NCI-H510A (cell line): ENCODE measurements at regions not wholly inside any gene's neighbourhood (a gene's known extent, or its start where the extent isn't known, plus 50 kb on each side); places are given as distances from the start of the nearest gene placed in this dataset.
"Not testable (repeated sequence)": the region's sequence is repeated elsewhere in the genome, so short reads cannot be mapped to it uniquely, and the experiment has no call there.

Experiments
- DNase-seq: peaks from one replicate; lab custom pipeline; 2025; lab: John Stamatoyannopoulos, UW

DNA sequence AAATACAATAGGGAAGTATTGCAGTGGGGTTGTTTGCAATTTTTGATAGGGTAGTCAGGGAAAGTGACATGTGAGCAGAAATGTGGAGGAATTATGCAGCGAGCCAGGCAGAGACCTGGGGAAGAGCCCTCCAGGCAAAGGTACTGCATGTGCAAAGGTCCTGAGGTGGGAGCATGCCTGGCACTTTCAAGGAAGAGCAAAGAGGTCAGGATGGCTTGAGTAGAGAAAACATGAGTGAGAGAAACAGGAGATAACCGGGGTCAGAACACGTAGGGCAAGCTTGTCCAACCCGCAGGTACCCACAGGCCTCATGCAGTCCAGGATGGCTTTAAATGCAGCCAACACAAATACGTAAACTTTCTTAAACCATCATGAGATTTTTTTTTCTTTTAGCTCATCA lies 71.0 kb downstream of the COQ2 start:
- DNase-seq = no peak

GRCh38 chr4:83212041-83212851 lies 72.4 kb downstream of the COQ2 start:
- DNase-seq = no peak

- DNase-seq = no peak
These were observed 75.2 kb downstream of the COQ2 start for GRCh38 chr4:83209419-83209818.

- DNase-seq = no peak
These were observed 75.9 kb downstream of the COQ2 start for GRCh38 chr4:83208371-83209365.

- DNase-seq = no peak
These were observed 77.0 kb downstream of the COQ2 start for GRCh38 chr4:83207497-83208101.

- no peak for DNase-seq
These were observed 78.8 kb downstream of the COQ2 start for GRCh38 chr4:83205760-83206159.

- DNase-seq = no peak
These were observed 79.9 kb downstream of the COQ2 start for GRCh38 chr4:83204731-83205130.

DNA sequence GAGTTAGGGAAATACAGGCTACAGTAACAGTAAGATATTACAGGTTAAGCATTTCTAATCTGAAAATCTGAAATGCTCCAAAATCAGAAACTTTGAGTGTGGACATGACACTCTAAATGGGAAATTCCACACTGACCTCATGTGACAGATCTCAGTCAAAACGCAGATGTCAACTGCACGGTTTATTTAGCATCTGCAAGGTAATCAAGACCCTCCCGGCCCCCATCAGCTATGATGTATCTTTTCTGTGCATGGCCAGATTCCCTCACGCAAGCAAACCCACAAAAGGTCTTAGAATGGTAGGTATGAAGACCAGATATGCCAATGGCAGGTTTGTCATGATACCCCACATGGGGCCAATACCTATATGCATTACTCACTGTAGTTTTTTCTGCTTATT lies 82.8 kb downstream of the COQ2 start:
- no peak for DNase-seq

- DNase-seq = no peak
These were observed 83.2 kb upstream of the PLAC8 start for GRCh38 chr4:83197555-83198235.

GRCh38 chr4:83196921-83197320 lies 82.4 kb upstream of the PLAC8 start:
- DNase-seq = no peak

DNA sequence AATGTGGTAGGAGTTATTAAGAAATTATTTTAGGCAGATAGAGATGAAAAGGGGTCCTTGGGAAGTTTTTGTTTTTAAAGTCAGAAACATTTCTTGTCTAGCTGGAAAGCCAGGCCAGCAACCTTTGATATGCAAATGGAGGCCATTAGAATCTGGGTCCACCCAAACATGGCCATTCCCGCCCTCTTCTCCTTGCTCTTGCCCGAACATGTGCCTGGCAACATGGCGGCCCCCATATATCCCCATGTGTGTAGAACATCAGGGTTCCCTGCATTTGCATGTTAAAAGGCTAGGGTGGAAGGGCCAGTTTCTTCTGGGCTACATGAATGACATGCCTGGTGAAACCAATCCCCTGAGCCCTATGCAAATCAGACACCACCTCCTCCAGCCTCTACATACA lies 80.7 kb upstream of the PLAC8 start:
- DNase-seq = no peak

- not testable (repeated sequence) for DNase-seq
These were observed 80.1 kb upstream of the PLAC8 start for GRCh38 chr4:83194588-83194987.

DNA sequence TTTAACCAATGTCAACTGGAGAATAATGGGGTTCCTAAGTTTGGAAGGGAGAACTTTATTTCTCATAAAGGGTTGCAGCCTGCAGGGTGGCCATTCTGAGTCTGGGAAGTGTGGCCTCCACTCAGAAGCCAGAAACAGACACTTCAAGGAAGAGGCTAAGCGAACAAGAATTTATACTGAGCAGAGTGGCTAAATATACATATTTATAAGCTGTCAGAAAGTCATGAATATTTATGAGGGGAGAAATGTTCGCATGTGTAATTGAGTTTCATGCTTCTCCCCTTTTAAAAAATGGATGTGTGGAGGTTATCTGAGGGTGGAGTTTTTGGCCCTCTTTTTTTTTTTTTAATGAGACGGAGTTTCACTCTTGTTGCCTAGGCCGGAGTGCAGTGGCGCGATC lies 78.1 kb upstream of the PLAC8 start:
- DNase-seq = no peak

DNA sequence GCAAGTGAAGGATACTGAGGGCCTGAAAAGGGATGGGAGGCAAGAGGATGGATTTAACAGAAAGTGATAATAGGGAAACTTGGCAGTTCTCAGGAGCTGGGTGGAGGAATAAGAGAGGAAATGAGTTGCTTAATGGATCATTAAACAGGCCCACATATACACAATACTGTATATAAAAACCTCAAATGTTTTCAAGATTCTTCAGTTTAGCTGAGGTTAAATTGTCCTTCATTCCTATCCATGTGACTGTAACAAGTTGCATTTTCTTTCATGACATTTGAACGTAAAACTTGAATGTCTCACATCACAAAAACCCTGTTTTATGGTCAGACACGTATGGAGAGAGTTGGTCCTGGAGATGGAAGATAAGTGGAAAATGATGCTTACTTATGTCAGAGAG lies 76.5 kb upstream of the PLAC8 start:
- DNase-seq = no peak

- peak; percentile 28 for DNase-seq
These were observed 75.2 kb upstream of the PLAC8 start for GRCh38 chr4:83189631-83190136.

- DNase-seq = no peak
These were observed 66.0 kb upstream of the PLAC8 start for GRCh38 chr4:83180431-83180968.

DNA sequence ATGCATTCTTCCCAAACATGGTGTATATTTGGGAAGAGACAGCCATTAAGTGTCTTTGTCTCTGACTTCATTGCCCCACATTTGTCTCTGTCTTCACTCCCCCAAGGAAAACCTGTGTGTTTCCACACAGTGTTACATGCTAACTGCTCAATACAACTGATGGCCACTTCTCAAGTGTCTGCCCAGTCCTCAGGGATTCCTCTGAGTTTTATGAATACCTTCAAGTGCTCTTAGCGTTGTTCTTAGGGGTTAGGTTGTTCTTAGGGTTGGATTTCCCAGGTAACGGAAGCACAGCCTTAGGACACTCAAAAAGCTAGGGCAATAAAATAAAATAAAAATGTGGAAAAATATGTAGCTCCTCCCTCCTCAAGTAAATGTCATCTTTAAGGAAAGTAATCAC lies 64.7 kb upstream of the PLAC8 start:
- DNase-seq = no peak

GRCh38 chr4:83178029-83178428 lies 63.5 kb upstream of the PLAC8 start:
- DNase-seq = no peak

- no peak for DNase-seq
These were observed 62.7 kb upstream of the PLAC8 start for GRCh38 chr4:83177182-83177581.

GRCh38 chr4:83174844-83175414 lies 60.4 kb upstream of the PLAC8 start:
- DNase-seq = no peak

- DNase-seq = no peak
These were observed 57.8 kb upstream of the PLAC8 start for GRCh38 chr4:83172371-83172770.
